HEK293T (cell line): ENCODE measurements at regions not wholly inside any gene's neighbourhood (a gene's known extent, or its start where the extent isn't known, plus 50 kb on each side); places are given as distances from the start of the nearest gene placed in this dataset.

ENCODE experiments used
- ARNT ChIP-seq: fragments of 450-650 bp; IDR thresholded peaks from 2 replicates; pipeline ENCODE4 v1.6.1; 2017; ENCODE audit warnings: mild to moderate bottlenecking
- BHLHE40 ChIP-seq: fragments of 450-650 bp; IDR thresholded peaks from 2 replicates; pipeline ENCODE4 v1.6.1; 2016; ENCODE audit warnings: mild to moderate bottlenecking, moderate library complexity, borderline replicate concordance
- CTBP1 ChIP-seq: fragments of 450-650 bp; IDR thresholded peaks from 2 replicates; pipeline ENCODE4 v1.6.1; 2016; ENCODE audit warnings: borderline replicate concordance
- ELF4 ChIP-seq: fragments of 450-650 bp; IDR thresholded peaks from 2 replicates; pipeline ENCODE4 v1.6.1; 2017; ENCODE audit warnings: antibody characterized with exemption
- FOXA1 ChIP-seq: fragments of 450-650 bp; IDR thresholded peaks from 2 replicates; pipeline ENCODE4 v1.6.1; 2016; ENCODE audit warnings: mild to moderate bottlenecking
- FOXM1 ChIP-seq: fragments of 450-650 bp; IDR thresholded peaks from 2 replicates; pipeline ENCODE4 v1.6.1; 2017; ENCODE audit warnings: mild to moderate bottlenecking, borderline replicate concordance
- NFRKB ChIP-seq: fragments of 450-650 bp; IDR thresholded peaks from 2 replicates; pipeline ENCODE4 v1.6.1; 2016; ENCODE audit warnings: mild to moderate bottlenecking, moderate library complexity
- SP1 ChIP-seq: fragments of 450-650 bp; IDR thresholded peaks from 2 replicates; pipeline ENCODE4 v1.6.1; 2017
- TARDBP ChIP-seq: fragments of 450-650 bp; IDR thresholded peaks from 2 replicates; pipeline ENCODE4 v1.6.1; 2016

DNA sequence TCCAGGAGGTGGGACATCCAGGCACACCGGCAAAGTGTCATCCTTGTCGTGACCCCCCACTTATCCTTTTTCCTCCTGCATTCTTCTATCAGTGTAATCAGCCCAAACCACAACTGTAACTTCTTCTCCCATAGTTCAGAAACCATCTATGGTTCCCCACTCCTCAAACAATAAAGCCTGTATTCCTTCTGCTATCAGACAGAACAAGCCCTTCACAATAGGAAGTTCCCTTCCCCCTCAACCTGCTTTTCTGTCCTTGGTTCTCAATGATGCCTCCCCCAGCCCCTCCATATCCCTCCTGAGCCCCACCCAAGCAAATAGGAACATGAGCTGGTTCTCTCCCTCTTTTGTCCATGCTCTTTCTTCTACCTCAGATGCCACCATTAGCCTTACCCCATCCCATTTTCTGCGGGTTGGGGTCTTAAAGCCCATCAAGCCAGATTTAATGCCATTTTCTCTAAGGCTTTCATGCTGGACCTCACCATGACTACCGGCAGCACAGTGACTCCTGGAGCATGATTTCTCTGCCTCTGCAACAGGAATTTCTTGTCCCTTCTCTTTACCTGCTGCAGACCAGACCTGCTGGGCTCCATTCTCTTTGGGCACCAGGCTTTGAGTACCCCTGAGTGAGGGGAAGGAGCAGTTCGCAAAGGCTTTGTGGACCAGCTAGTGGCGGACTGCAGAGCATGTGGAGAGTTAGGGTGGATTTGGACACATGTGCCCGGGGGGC lies 92.8 kb upstream of the PAX2 start:
- no peak for TF ChIP-seq NFRKB
- no peak for TF ChIP-seq FOXM1
- no peak for TF ChIP-seq SP1
- TF ChIP-seq FOXA1 = no peak
- TF ChIP-seq CTBP1 = no peak
- no peak for TF ChIP-seq ELF4
- TF ChIP-seq BHLHE40 = no peak
- TF ChIP-seq TARDBP = no peak
- TF ChIP-seq ARNT = no peak
